ENCODE measurements at regions not wholly inside any gene's neighbourhood (a gene's known extent, or its start where the extent isn't known, plus 50 kb on each side); places are given as distances from the start of the nearest gene placed in this dataset.
A peak's percentile ranks its signal among the peaks of the same experiment; 100 is the strongest.

- no peak overlapping the region for H3K27ac ChIP-seq (ENCODE audit: low read depth, low read length)
- H3K4me1 Mint-ChIP-seq (ENCODE audit: low read depth, unreplicated experiment): peaks cover 11% of the 10 kb centered on the region
- peaks cover 8% of the 10 kb centered on the region for H3K4me1 ChIP-seq (ENCODE audit: insufficient read depth, low read length)
- no peaks in the 10 kb centered on the region for H3K9me3 Mint-ChIP-seq (ENCODE audit: unreplicated experiment)
- no peak overlapping the region for H3K27ac Mint-ChIP-seq (ENCODE audit: unreplicated experiment)
- H3K4me3 ChIP-seq (ENCODE audit: insufficient read depth, low read depth, low read length): no peak overlapping the region
- H4K20me1 ChIP-seq (ENCODE audit: insufficient read depth, low read length): no peaks in the 10 kb centered on the region
- no peak overlapping the region for H3K4me3 Mint-ChIP-seq (ENCODE audit: unreplicated experiment)
- TF ChIP-seq EZH2 (IDR thresholded peaks at IDR 0.05; ENCODE audit: insufficient read depth, low read length) (no peak), CTCF (IDR thresholded peaks at IDR 0.05; ENCODE audit: insufficient read depth, low read depth, low read length) (no peak)
- no peaks in the 10 kb centered on the region for H3K79me2 ChIP-seq (ENCODE audit: insufficient read depth, low read length)
- no peaks in the 10 kb centered on the region for H3K36me3 Mint-ChIP-seq (ENCODE audit: low read depth, unreplicated experiment)
- H3K9ac ChIP-seq (ENCODE audit: low read length): no peak overlapping the region
- no peaks in the 10 kb centered on the region for H3K36me3 ChIP-seq (ENCODE audit: insufficient read depth, low read length)
- FAIRE-seq: no peak
- no peaks in the 10 kb centered on the region for H3K9me3 ChIP-seq (ENCODE audit: insufficient read depth, low read depth, low read length)
- H3K27me3 Mint-ChIP-seq (ENCODE audit: low read depth, unreplicated experiment): peaks cover 16% of the 10 kb centered on the region
- no peak overlapping the region for H2AFZ ChIP-seq (ENCODE audit: low read depth, low read length)
- no peak for DNase-seq (ENCODE audit: low read depth)
- no peaks in the 10 kb centered on the region for H3K27me3 ChIP-seq (ENCODE audit: insufficient read depth, low read length)
- H3K4me2 ChIP-seq (ENCODE audit: low read length): no peak overlapping the region
Observed at GRCh38 chr2:118375907-118376485, 287.7 kb downstream of the INSIG2 start.

GRCh38 chr2:118374974-118375755 lies 286.9 kb downstream of the INSIG2 start:
- H3K27me3 ChIP-seq (ENCODE audit: insufficient read depth, low read length): no peaks in the 10 kb centered on the region
- H3K9me3 Mint-ChIP-seq (ENCODE audit: unreplicated experiment): no peaks in the 10 kb centered on the region
- DNase-seq (ENCODE audit: low read depth) (peak; percentile 34), FAIRE-seq (peak; percentile 13)
- H3K4me3 ChIP-seq (ENCODE audit: insufficient read depth, low read depth, low read length): no peak overlapping the region
- no peak overlapping the region for H3K27ac ChIP-seq (ENCODE audit: low read depth, low read length)
- peaks cover 16% of the 10 kb centered on the region for H3K27me3 Mint-ChIP-seq (ENCODE audit: low read depth, unreplicated experiment)
- H3K4me3 Mint-ChIP-seq (ENCODE audit: unreplicated experiment): no peak overlapping the region
- peaks cover 8% of the 10 kb centered on the region for H3K4me1 ChIP-seq (ENCODE audit: insufficient read depth, low read length)
- no peaks in the 10 kb centered on the region for H3K79me2 ChIP-seq (ENCODE audit: insufficient read depth, low read length)
- peaks cover 11% of the 10 kb centered on the region for H3K4me1 Mint-ChIP-seq (ENCODE audit: low read depth, unreplicated experiment)
- no peak overlapping the region for H3K4me2 ChIP-seq (ENCODE audit: low read length)
- no peaks in the 10 kb centered on the region for H3K9me3 ChIP-seq (ENCODE audit: insufficient read depth, low read depth, low read length)
- H3K36me3 Mint-ChIP-seq (ENCODE audit: low read depth, unreplicated experiment): no peaks in the 10 kb centered on the region
- H3K27ac Mint-ChIP-seq (ENCODE audit: unreplicated experiment): peak overlapping the region; percentile 21
- H3K36me3 ChIP-seq (ENCODE audit: insufficient read depth, low read length): no peaks in the 10 kb centered on the region
- H3K9ac ChIP-seq (ENCODE audit: low read length): no peak overlapping the region
- no peak overlapping the region for H2AFZ ChIP-seq (ENCODE audit: low read depth, low read length)
- H4K20me1 ChIP-seq (ENCODE audit: insufficient read depth, low read length): no peaks in the 10 kb centered on the region
- no peak for TF ChIP-seq CTCF (IDR thresholded peaks at IDR 0.05; ENCODE audit: insufficient read depth, low read depth, low read length)
- TF ChIP-seq EZH2 (IDR thresholded peaks at IDR 0.05; ENCODE audit: insufficient read depth, low read length): no peak
